ENCODE measurements at regions not wholly inside any gene's neighbourhood (a gene's known extent, or its start where the extent isn't known, plus 50 kb on each side); places are given as distances from the start of the nearest gene placed in this dataset.

DNA sequence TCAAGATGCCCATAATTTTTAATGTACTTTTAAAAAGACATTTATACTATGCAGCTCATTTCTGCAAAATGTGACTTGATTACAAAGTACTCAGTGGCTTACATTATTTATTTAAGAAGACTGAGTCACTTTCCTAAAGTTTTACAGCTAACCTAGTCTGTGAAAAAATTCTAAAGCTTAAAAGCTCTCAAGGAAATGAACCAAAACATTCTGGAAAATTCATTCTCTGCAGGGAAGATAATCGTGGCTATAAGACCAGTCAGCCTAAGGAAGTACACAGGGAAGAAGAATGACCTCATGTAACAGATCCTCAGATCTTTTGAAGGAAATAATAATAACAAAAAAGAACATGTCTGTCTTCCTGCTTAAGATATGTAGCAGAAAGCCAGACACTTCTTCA is 232.1 kb upstream of the STK17B start:
- DNase-seq: no peak

DNA sequence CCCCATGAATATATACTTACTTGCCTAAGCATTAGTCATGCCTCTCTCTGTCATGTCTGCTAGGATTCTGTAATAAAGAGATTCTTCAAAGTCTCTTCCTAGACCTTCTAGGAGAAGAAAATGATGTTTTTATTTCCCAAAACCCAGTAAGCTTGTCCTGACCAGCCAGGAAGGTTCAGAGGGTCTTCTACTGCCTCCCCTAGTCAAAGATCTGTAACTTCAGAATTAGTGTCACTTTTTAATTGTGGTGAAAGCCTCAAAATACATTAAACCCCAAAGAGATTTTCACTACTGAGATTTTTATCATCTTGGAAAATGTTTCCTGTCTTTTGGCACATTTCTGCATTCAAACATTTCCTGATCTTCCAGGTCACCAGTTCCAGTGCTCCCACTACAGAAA is 232.9 kb upstream of the STK17B start:
- no peak for DNase-seq

DNA sequence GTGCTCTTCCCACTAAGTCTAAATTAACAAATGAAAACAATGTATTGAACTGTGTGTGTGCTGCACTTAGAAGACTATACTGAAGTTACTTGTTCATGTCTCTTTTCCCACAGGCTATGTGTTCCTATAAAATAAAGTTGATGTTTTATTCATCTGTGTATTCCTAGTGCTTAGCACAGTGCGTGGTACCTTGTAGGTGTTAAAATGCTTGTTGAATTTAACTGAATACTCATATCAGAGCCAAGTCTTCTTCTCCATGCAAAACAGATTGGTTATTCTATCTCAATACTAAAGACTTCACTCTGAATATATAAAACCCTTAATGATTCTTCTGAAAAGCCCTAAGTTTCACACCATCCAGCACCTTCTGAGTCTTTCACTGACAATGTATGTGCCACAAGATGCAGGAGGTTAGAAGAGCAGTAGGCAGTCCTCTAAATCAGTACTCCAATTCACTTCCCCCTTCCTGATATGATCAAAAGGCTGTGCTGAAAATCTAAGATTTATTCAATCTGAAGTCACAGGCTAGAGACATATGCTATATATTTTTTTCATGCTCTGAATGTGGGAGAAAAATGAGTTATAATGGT is 231.7 kb upstream of the CCDC150 start:
- no peak for DNase-seq

DNA sequence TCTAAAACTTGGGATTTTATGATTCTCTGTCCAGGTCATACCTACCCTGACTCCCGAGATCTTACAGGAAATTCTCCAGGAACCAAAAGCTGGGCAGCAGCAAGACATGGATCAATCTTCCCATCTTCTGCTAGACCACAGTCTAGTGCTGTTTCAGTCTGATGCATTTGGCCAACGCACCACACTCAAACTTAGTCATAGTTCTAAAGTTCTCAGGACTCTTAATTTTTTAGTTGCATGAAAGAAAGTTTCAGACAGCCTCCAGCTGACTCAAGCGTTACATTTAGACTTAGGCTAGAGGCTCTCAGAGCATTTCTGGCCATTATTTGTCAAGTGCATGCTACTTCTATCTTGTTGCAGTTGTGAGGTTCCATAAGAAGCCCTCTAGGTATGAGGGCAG is 230.1 kb upstream of the CCDC150 start:
- no peak for DNase-seq

DNA sequence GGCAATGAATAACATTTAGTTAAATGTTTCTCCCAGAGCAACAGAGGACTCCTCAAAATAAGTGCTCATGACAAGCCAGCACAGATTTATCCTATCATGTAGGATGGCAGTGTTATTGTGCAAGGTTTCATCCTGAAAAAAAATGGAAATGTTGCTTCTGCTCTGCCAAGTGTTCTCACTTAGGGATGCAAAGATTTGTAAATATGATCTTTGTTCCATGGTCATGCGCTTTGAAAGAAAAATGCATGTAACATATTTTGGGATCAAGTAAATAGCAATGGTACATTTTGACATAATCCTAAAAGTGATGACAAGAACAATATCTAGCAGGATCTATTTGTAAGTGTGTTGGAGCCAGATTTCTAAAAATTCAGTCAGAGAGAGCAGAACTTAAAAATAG is 229.5 kb upstream of the CCDC150 start:
- DNase-seq: no peak

DNA sequence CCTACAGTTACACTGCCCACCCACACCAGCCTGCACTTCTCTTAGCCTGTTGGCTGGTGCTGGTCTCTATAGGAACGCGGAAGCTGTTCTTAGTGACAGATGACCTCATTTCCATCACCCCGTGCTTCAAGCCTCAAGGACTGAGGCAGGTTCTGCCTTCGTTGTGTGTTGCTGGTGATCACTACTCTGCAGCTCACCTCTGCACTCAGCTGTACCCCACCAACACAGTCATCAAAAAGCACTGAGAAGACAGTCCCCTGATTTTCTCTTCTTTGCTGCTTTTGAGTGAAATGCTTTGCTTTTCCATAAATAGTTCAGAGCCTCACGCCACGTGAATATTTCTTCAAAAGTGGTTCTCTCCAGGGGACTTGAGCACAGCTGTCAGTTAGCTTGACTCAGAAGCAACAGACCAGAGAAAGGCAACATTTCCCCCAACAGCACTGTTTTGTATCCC is 225.7 kb upstream of the CCDC150 start:
- no peak for DNase-seq

DNA sequence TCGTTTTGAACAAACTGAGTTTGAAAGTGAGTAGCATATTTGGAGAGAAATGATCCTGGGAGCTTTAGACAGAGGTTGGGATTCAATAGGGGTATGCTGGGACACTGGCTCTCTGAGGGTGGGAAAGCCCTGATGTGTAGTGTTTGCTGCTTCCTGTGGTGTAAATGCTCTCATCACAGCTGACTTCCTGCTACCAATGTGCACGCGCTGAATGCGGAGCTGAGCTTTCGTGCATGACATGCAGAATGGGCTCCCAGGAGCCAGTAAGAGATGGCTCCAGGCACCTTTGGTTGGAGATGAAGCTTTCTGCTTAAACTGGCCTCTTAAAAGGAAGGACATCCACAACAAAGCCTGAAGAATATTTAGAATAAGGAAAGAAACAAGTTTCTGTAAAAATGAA is 224.1 kb upstream of the CCDC150 start:
- DNase-seq: no peak

DNA sequence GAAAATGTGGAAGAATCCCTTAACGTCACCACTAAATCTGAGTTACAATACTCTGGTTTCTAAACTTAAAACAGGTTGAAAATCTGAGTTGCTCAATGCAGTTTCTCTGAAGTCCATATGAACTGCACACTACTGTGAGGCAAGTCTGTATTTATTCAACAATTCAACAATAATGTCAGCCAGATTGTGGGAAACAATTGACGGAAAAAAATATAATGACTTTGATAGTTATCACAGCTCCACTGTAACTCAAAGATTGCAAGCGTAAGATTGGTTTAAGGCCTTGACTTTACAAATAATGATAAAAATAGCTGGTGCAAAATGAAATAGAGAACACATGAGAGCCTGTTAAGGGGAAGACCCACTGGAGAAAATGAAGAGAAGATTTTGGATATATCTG is 219.4 kb upstream of the CCDC150 start:
- DNase-seq: no peak

DNA sequence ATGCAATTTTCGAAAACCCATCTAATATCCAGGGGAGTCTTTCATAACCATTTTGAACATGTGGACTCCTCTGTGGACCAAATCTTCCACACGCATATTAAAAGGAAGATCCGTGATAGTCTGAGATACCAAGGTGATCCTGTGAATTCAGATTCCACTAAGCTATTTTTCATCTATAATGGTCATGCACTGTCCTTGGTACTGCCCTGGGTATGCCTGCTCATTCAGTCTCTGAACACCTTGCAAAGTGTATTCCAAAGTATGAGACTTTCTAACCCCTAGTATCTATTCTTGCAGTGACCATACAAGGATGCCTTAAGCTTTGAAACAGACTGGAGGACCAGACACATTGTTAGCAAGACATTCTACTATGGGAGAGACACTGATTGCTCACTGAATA is 217.6 kb upstream of the CCDC150 start:
- no peak for DNase-seq

DNA sequence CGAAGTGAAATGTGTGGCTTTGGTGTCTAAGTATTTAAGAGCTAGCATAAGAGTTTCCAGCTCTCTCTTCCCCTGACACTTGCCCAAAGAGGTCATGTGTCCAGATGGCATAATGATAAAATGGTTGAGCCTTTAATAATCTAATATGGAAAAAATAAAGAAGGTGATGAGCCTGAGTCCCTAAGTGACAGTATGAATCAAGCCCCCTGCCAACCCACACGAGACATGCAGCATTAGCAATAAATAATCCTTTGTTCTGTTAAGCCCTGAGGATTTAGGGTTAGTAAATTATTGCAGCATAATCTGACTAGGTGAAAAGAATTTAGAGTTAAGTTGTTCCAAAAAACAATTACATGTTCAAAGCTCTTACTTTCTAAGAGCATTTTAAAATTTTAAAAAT is 217.2 kb upstream of the CCDC150 start:
- DNase-seq: no peak

DNA sequence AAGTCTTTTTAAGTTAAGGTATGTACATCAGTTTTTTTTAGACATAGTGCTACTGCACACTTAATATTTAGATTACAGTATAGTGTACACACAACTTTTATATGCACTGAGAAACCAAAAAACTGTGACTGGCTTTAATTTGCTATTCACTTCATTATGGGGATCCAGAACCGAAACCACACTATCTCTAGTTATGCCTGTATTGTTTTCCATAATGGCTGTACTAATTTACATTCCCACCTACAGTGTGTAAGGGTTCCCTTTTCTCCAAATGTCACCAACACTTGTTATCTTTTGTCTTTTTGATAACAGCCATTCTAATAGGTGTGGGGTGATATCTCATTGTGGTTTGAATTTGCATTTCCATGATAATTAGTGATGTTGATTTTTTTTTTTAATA is 213.4 kb upstream of the CCDC150 start:
- DNase-seq: no peak

DNA sequence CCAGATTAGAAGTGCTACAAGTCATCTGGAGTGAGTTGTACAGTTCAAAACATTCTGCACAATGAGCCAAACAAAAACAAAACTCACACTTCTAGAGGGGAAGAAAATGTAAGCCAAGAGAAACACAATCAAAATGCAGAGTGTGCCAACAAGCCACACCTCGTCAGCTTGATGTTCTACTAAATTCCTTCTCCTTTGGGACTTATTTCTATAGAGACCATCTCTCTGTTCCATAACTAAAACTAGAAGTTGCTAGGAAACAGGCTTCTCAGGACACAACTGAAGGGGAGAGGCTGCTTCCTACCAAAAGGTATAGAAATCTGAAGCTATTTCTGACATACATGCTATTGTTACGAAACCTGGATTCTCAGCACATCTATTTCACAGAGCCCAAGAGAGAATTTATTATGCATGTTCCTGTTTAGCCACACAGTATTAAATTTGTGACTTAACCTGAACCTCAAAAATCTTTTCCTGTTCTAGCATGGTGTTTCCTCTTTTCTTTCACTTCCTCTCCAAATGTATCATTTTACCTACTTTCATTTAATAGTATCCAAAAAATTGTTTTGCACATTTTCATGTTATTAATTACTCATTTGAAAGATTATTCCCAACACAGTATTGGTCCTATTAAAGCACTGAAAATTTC is 211.4 kb upstream of the CCDC150 start:
- DNase-seq: no peak

DNA sequence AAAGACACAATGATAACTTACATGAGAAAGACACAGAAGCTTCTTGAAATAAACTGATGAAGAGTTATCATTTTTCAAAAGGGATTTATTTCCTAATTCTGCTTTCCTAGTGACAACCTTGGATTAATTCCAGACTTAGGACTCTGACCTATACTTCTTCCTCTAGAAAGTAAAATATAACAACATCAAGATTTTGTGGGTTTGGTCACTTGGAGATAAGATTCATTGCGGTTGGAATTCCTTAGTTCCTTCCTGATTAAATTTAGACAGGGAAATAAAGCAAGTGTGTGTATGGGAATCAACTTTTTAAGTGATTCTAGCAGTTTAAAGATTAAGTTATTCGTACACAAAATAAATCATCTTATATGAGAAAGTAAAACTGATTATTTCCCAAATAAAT is 208.4 kb upstream of the CCDC150 start:
- DNase-seq: no peak

DNA sequence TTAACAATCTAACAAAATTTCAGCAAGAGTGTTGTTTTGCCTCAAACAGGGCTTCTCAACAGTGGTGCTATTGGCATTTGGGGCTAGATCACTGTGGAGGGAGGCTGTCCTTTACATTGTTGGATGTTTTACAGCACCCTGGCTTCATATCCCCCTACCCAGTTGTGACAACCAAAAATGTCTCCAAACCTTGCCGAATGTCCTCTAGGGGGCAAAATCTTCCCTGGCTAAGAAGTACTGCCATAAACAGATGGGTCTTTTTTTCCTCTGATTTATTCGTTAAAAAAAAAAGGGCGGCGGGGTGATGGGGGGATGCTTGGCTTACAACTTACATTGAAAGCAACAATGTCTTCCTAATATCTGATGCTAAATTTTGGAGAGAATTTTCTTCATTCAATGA is 207.6 kb upstream of the CCDC150 start:
- DNase-seq: no peak

DNA sequence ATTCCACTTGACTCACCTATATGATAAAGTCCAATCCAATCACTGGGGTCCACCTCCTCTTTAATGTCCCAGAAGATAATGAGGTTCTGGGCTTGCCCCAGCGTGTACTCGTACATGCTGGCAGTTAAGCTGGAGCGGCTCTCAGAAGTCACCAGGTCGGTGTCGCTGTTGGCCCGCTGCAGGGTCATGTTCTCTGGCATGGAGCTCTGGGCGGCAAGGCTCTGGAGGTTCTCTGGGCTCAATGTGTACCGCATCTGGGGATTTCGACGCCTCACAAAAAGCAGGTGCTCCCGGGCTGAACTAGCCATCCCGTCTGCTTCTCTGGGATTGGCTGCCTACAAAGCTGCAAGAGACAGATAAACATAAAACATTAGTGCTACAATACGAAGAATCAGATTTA is 206.4 kb upstream of the CCDC150 start:
- no peak for DNase-seq

DNA sequence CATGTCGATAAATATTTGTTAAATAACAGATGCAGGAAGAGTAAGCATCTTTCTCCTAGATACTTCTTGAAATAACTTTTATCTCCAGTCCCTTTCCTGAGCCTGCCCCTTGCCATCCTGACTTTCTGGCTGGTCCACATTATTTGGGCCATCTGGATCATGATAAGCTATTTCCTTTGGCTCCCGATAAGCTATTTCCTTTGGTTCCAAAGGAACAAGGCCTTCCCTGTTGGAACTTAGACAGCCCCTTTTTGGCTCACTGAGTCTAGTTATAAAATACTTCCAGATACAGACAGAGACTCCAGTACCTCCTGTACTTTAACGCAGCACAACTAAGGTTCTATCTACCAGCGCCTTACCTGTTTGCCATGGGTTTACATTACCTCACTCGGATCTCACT is 205.3 kb upstream of the CCDC150 start:
- DNase-seq: no peak

DNA sequence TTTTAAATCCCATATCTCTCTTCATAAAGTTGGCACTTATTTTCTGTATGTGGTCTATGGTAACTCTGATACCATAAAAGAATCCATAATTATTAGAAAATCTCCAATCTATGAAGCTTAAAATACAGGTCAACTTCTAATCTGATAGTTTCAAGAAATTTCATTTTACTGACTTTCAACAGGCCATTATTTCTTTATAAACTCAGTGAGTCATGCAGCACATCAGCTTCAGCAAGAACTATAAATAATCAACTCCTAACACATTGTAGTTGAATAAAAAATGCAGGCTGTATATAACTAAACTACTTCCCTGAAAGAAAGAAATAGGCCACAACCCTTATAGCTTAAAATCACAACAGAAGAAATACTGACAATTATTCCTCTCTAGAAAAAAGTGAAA is 204.3 kb upstream of the CCDC150 start:
- no peak for DNase-seq

DNA sequence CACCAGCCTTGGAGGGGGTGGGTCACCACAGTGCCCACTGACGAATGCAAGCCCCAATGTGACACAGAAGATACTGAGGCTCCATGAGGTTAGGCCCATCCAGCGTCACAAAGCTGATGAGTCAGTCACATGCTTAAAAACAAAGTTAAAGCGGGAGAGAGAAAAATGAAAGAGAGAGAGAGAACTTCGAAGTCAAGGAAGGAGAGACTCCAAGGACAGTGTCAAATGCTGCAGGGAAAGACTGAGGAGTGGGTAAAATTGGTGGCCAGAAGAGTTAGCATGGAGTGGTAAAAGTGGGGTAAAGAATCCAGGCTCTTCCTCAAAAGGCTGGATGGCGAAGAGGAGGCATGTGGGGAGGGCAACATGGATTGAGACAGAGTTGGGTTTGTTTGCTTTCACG is 201.9 kb upstream of the CCDC150 start:
- DNase-seq: no peak

DNA sequence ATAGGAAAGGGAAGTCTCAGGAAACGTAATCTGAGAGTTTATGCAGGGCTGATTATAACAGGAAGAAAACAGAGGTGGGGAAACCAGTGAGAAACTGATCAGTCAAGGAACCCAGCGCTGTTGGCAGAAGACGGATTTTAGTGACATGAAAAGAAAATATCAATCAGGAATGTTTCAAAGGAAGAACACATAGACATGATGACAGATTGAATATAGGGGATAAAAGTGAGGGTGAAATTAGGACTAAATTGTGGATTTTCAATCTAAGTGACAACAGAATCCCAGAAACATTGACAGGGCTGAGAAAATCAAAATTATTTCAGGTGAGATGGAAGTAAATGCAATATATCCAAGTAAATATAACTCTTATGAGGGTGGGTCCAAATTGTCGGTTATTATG is 199.8 kb upstream of the CCDC150 start:
- no peak for DNase-seq

DNA sequence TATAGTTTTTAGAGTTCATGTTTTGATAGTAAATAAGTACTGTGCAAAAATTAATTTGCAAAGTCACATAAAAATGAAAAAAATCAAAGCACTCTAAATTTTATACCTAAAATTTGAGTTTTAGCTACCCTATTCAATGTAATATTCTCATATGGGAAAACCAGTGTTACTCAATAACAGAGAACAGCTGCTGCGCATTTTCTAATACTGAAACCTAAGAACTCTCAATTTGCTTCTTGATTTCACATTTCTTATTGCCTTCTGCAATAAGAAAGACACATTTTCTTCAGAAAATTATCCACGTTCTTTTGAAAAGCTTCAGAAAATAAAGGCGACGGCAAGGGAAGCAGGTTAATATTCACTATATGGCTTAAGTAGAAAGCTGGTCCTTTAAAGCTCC is 199.1 kb upstream of the CCDC150 start:
- no peak for DNase-seq

DNA sequence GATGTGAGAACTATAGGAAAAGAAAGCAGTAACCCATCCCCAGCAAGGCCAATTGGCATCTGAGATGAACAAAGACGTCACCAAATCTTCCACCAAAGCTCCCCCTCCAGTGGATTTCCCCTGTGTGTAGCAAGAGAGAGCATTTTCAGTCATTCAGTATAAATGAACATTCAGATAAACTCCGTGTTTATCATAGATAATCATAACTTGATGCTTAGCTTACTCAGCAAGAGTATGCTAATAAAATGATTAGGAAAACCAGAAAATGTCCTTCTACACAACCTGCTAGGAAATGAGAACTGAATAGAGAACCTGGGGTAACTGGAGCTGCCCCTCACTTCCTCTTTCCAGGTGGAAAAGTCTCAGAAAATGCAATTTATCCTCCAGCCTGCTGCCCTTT is 198.0 kb upstream of the CCDC150 start:
- no peak for DNase-seq

DNA sequence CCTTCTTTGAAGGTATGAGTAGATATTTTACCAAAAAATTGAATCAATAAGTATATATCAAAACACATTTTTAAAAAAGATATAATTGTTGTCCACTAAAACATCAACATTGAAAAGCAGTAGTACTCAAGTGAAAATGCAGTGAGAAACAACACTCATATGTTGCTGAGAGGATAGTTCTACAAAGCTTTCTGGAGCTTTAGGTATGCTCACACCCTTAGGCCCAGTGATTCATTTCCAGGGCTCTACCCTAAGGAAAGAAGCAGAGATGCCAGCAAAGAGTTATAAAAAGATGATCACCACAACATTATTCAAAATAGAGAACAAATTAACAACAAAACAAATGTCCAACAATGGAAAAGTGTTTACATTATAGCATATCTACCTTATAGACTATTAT is 197.3 kb upstream of the CCDC150 start:
- DNase-seq: no peak

DNA sequence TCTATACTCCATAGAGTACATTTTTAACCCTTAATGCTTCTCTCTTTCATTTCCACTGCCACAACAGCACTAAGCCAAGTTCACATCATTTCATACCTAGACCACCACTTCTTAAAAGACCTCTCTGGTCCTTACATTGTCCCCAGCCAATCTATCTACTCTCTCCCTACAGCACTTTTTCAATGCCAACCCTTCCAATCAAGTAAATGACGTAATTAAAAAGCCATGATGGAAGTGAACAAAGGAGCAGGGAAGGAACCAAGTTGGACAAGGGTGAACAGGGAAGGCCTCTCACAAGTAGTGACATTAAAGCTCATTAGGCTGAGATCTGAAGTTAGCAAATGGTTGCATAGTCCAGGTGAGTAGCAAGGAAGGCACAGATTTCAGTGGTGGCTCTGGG is 195.1 kb upstream of the CCDC150 start:
- DNase-seq: no peak

DNA sequence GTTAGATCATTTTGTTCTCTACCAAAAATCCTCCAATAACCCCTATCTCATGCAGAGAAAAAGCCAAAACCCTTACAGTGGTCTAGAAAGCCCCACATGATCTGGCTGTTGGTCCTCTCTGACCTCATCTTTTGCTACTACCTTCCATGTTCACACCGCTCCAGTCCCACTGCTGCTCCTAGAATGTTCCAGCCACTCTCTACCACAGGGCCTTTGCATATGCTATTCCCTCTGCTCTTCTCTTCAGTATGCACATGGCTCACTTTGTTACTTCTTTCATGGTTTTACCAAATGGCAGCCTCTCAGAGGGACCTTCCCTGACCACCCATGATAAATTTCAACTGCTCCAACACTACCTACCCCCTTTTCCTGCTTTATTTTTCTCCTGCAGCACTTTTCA is 193.5 kb upstream of the CCDC150 start:
- no peak for DNase-seq

DNA sequence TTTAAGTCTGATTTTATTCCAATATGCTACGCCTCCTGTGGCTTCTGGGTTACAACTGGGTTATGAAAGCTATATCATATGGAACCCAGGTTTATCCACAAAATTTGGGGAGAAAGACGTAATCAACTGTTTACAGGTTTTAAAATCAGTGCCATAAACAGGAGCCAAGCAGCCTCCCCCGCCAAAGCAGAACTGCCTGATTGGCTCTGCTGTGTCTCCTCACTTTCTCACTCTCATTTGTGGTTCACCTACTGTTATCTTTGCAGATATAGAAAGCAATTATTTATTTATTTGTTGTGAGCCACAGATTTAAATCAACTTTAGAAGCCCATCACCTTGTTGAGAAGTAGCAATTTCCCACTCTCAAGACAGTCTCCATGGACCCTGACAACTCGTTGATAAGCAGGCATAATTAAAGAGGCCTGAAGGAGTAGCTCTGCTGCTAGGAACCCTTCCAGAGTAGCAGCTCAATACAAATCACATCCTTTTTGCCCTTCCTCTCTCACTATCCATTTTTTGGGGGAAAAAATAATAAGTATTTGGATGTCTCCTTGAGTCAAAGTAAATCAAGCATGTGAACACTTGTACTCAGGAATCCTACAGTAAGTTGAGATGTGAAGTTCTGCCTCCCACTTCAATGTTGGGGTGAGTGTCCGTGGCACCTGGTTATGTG is 191.0 kb upstream of the CCDC150 start:
- no peak for DNase-seq
